Gastrocnemius medialis (tissue), 4 donors: ENCODE measurements at regions not wholly inside any gene's neighbourhood (a gene's known extent, or its start where the extent isn't known, plus 50 kb on each side); places are given as distances from the start of the nearest gene placed in this dataset.

ENCODE experiments used
- ATAC-seq, 2 donors: fragments of 150-250 bp; one replicate each; pipeline ENCODE4 v1.9.1; 2016
- DNase-seq, 2 donors: peaks; one replicate each; pipeline ENCODE4 v3.0.0-alpha.2; 2019
- H3K27ac ChIP-seq, 4 donors: fragments of 200-600 bp; sonication (generic); 1 replicate in 1 of 4; 2 replicates in 3 of 4; pipeline ENCODE4 v1.5.1; 2016 to 2018; ENCODE audit warnings: mild to moderate bottlenecking in 2 of 4, moderate library complexity in 1 of 4
- H3K27me3 ChIP-seq, 3 donors: fragments of 200-600 bp; sonication (generic) in 2 of 3; 1 replicate in 1 of 3; 2 replicates in 2 of 3; pipeline versions ENCODE4 v1.5.1 to v1.6.0; 2016 to 2019; ENCODE audit warnings: mild to moderate bottlenecking in 1 of 3, moderate library complexity in 1 of 3
- H3K36me3 ChIP-seq, 2 donors: fragments of 200-600 bp; sonication (generic) in 1 of 2; one replicate each; pipeline ENCODE4 v1.5.1; 2017 to 2018
- H3K4me1 ChIP-seq, 2 donors: fragments of 200-600 bp; sonication (generic) in 1 of 2; one replicate each; pipeline ENCODE4 v1.5.1; 2016 to 2017; ENCODE audit warnings: mild to moderate bottlenecking in 2 of 2
- H3K4me3 ChIP-seq, 4 donors: fragments of 200-600 bp; sonication (generic) in 3 of 4; 1 replicate in 1 of 4; 2 replicates in 3 of 4; pipeline ENCODE4 v1.5.1; 2016 to 2019; ENCODE audit warnings: mild to moderate bottlenecking in 2 of 4
- H3K9me3 ChIP-seq, 3 donors: fragments of 200-600 bp; sonication (generic) in 2 of 3; 1 replicate in 1 of 3; 2 replicates in 2 of 3; pipeline ENCODE4 v1.5.1; 2016 to 2019
- CTCF ChIP-seq, 5 experiments: fragments of 450-650 bp in 3 of 5; fragments of 200-600 bp in 2 of 5; sonication (generic) in 2 of 5; IDR thresholded peaks in 4 of 5; conservative IDR thresholded peaks in 1 of 5; 1 replicate in 4 of 5; 2 replicates in 1 of 5; pipeline ENCODE4 v1.5.1; 2016 to 2019; ENCODE audit warnings: antibody characterized with exemption in 5 of 5, mild to moderate bottlenecking in 3 of 5, moderate library complexity in 3 of 5
- POLR2A ChIP-seq, 2 donors: fragments of 450-650 bp; IDR thresholded peaks; one replicate each; pipeline ENCODE4 v1.6.1; 2017; ENCODE audit warnings: antibody characterized with exemption in 2 of 2, mild to moderate bottlenecking in 2 of 2, moderate library complexity in 2 of 2
- in situ Hi-C, 4 donors: fragments of 200-750 bp; cut with MboI; loops; one replicate each; pipeline versions ENCODE4 v1.15.0 to v1.8.0; 2017; ENCODE audit warnings: low sequenced_read_pairs in 4 of 4
- intact Hi-C: fragments of 100-400 bp; cut with DNase I; formaldehyde crosslinking; loops from one replicate; pipeline ENCODE4 v1.15.1; 2023; ENCODE audit warnings: low total_unique reads

DNA sequence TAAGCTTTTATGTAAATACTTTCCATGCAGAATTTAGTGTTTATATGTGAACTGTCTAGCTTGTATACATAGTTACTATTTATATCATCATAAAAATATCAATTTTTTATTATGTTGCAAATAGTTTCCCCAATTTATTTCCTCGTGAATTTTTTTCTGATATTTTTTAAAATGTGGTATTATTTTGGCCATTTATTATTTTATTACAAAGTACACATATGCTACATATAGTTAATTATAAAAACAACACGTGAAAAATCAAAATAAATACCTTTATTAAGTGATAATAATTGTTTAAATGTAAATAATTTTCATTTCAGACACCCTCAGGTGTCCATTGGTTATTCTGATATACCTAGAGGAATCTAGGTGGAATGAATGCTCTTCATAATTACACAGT is 1394.9 kb upstream of the PRR20A start:
- Histone ChIP-seq H3K4me3 (no peak overlapping the region), H3K27me3 (no peaks in the 10 kb centered on the region), H3K4me1 (no peaks in the 10 kb centered on the region), H3K9me3 (no peaks in the 10 kb centered on the region), H3K36me3 (no peaks in the 10 kb centered on the region), H3K27ac (no peak overlapping the region)
- DNase-seq, result no peak
- ATAC-seq, result no peak
- TF ChIP-seq POLR2A (IDR thresholded peaks at IDR 0.05) (no peak), CTCF (IDR thresholded peaks at IDR 0.05 in 4 of 5, conservative IDR thresholded peaks at IDR 0.05 in 1 of 5) (no peak)
- intact Hi-C loops (no loop called here), in situ Hi-C loops (no loop called here)

GRCh38 chr13:55761986-55762385 is 1378.7 kb upstream of the PRR20A start:
- in situ Hi-C loops, result no loop called here

GRCh38 chr13:55777612-55778011 is 1363.1 kb upstream of the PRR20A start:
- intact Hi-C loops, result no loop called here
- no peaks in the 10 kb centered on the region for H3K36me3 ChIP-seq
- H3K27me3 ChIP-seq, result no peaks in the 10 kb centered on the region
- no peak overlapping the region for H3K27ac ChIP-seq
- no peak overlapping the region for H3K4me3 ChIP-seq
- no peaks in the 10 kb centered on the region for H3K4me1 ChIP-seq
- TF ChIP-seq POLR2A (IDR thresholded peaks at IDR 0.05) (no peak), CTCF (IDR thresholded peaks at IDR 0.05 in 4 of 5, conservative IDR thresholded peaks at IDR 0.05 in 1 of 5) (no peak)
- in situ Hi-C loops, result no loop called here
- DNase-seq (no peak), ATAC-seq (no peak)
- H3K9me3 ChIP-seq, result no peaks in the 10 kb centered on the region

More at GRCh38 chr13:55761986-55762385, 1378.7 kb upstream of the PRR20A start:
- H3K27me3 ChIP-seq, result no peaks in the 10 kb centered on the region
- TF ChIP-seq CTCF (IDR thresholded peaks at IDR 0.05 in 4 of 5, conservative IDR thresholded peaks at IDR 0.05 in 1 of 5), result no peak
- TF ChIP-seq POLR2A (IDR thresholded peaks at IDR 0.05), result no peak
- H3K4me3 ChIP-seq, result no peak overlapping the region
- H3K36me3 ChIP-seq, result no peaks in the 10 kb centered on the region
- H3K27ac ChIP-seq, result no peak overlapping the region
- intact Hi-C loops, result no loop called here
- H3K9me3 ChIP-seq, result no peaks in the 10 kb centered on the region
- no peak for ATAC-seq
- no peak for DNase-seq
- no peaks in the 10 kb centered on the region for H3K4me1 ChIP-seq

GRCh38 chr13:55783841-55784240 is 1356.9 kb upstream of the PRR20A start:
- in situ Hi-C loops (no loop called here), intact Hi-C loops (no loop called here)
- Histone ChIP-seq H3K4me1 (no peaks in the 10 kb centered on the region), H3K36me3 (no peaks in the 10 kb centered on the region), H3K9me3 (no peaks in the 10 kb centered on the region), H3K27me3 (no peaks in the 10 kb centered on the region), H3K4me3 (no peak overlapping the region), H3K27ac (no peak overlapping the region)
- ATAC-seq (no peak), DNase-seq (no peak)
- TF ChIP-seq CTCF (IDR thresholded peaks at IDR 0.05 in 4 of 5, conservative IDR thresholded peaks at IDR 0.05 in 1 of 5), result no peak
- TF ChIP-seq POLR2A (IDR thresholded peaks at IDR 0.05), result no peak

DNA sequence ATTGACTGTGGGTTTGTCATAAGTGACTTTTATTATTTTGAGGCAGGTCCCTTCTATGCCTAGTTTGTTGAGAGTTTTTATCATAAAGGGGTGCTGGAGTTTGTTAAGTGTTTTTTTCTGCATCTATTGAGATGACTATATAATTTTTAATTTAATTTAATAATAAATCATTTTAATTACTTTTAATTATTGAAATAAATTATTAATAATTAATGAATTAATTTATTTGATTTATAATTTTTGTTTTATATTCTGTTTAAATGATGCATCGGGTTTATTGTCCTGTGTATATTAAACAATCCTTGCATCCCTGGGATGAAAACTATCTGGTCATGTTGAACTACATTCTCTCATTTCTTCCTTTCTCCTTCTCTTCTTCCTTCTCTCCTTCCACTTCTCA is 1352.2 kb upstream of the PRR20A start:
- no peak for ATAC-seq
- H3K9me3 ChIP-seq, result no peaks in the 10 kb centered on the region
- no peak for DNase-seq
- H3K4me1 ChIP-seq, result no peaks in the 10 kb centered on the region
- no peak overlapping the region for H3K27ac ChIP-seq
- no peaks in the 10 kb centered on the region for H3K36me3 ChIP-seq
- in situ Hi-C loops (no loop called here), intact Hi-C loops (no loop called here)
- H3K27me3 ChIP-seq, result no peaks in the 10 kb centered on the region
- H3K4me3 ChIP-seq, result no peak overlapping the region
- no peak for TF ChIP-seq POLR2A (IDR thresholded peaks at IDR 0.05)
- TF ChIP-seq CTCF (IDR thresholded peaks at IDR 0.05 in 4 of 5, conservative IDR thresholded peaks at IDR 0.05 in 1 of 5), result no peak
